ENCODE measurements at regions not wholly inside any gene's neighbourhood (a gene's known extent, or its start where the extent isn't known, plus 50 kb on each side); places are given as distances from the start of the nearest gene placed in this dataset.
"Not testable (repeated sequence)": the region's sequence is repeated elsewhere in the genome, so short reads cannot be mapped to it uniquely, and the experiment has no call there.

DNA sequence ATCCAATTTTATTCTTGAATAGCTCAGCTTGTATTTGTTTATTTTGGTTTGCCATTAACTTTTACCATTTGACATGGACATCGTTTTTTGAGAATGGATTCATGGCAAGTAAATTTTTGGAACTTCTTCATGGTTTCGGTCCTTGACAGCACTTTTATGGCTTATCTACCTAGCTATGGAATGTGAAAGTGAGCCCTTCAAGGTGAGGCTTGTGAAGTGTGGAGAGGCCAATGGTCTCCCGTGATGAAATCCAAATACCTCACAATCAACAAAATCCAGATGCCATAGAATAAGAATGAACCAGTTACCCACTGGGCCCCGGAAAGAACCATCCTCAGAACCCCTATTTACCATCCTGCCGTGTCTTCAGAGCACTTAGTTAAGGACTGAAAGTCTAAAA is 978.8 kb downstream of the FSCB start:
- no peak for DNase-seq

DNA sequence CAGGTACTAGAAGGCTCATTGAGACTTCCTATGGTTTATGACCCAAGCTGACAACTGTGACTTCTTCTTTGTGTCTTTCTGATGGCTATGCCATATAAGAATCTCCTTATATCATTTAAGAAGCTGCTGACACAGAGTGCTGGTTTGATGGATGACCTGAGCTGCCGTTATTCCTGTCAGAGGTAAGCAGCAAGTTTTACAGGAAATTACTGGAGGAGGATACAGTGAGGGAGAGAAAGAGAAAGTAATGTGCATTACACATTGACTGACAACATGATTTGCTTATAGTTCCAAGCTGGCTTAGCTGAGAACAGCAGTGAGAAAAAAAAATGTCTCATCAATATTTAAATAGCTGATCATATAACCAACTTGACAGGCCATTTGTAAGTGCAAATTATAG is 981.4 kb downstream of the FSCB start:
- no peak for DNase-seq

DNA sequence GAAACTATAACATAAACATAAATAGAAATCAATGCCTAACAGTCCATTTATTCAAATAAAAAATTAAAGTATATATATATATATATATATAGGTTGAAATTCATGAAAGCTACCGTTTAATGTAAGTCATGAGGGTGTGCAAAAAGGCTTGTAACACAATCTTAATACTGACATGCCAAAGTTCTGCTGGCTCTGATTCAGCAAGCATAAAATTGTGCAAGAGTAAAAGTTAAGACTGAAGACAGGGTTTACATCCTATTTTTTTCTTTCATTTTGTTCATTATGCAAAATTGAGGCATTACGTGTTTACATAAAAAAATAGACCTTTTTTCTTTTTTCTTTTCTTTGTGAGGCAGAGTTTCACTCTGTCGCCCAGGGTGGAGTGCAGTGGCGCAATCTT is 984.2 kb downstream of the FSCB start:
- DNase-seq, result no peak

DNA sequence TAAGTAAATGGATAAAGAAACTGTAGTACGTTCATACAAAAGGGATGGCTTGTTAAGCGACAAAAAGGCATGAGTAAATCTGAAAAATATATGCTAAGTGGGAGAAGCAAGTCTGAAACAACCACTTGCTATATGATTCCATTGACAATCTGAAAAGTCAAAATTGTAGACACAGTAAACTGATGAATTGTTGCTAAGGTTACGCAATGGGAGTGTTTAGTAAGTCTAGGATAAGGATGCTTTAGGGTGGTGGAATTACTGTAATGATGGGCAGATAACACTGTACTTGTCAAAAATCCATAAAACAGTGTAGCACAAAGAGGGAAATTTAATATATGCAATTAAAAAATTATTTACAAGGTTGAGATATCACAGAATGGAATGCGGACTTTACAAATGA is 984.9 kb downstream of the FSCB start:
- no peak for DNase-seq

DNA sequence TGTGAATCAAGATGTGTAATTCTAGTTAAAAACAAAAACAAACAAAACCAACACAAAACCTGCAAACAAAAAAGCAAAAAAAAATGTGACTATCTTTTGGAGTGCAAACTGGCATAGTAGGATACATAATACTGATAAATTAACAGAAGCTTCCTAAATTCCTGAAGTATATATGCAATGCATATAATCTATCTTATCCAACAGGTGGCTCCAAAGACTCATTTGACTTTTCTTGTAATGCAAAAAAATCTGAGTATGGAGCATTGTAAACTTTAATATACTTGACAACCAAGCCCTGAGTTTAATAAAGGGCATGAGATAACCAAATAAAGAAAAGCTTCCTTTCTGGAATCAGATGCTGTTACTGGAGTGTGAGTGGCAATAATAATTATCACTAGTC is 1003.6 kb downstream of the FSCB start:
- no peak for DNase-seq

DNA sequence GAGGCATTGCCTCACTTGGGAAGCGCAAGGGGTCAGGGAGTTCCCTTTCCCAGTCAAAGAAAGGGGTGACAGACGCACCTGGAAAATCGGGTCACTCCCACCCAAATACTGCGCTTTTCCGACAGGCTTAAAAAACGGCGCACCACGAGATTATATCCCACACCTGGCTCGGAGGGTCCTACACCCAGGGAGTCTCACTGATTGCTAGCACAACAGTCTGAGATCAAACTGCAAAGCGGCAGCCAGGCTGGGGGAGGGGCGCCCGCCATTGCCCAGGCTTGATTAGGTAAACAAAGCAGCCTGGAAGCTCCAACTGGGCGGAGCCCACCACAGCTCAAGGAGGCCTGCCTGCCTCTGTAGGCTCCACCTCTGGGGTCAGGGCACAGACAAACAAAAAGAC is 1014.7 kb downstream of the FSCB start:
- DNase-seq, result not testable (repeated sequence)

DNA sequence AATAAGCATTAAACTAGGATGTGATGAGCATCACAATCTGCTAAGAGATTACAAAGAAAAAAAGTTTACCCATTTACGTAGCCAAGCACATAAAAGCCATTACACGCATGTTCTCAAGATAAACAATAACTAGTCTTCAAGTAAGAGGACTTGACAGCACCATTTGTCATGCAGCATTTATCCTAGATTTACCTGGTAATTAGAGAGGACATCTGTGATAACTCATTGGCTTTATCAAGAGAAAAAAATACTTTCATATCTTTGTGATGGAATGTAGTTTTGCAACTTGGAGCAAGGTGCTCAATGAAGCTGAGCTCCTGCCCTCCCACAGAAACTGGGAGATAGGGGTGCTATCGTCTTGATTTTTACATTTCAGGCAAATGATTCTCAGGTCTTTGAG is 1023.7 kb downstream of the FSCB start:
- no peak for DNase-seq

DNA sequence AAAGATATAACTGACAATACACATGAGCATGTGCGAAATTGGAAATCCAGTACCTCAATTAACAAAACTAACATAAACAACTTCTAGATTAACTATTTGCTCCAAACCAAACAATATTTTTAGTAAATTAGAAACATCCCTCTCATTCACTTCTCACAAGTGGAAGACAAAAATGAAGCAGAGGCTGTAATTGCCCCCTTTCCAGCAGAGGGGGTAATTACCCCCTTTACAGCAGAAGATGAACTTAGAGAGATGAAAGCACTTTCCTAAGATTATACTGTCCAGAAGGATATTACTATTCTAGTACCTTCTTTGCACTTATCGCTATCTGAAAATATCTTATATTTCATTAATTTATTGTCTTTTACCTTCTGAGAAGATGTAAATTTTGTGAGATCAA is 1025.2 kb downstream of the FSCB start:
- DNase-seq, result no peak

DNA sequence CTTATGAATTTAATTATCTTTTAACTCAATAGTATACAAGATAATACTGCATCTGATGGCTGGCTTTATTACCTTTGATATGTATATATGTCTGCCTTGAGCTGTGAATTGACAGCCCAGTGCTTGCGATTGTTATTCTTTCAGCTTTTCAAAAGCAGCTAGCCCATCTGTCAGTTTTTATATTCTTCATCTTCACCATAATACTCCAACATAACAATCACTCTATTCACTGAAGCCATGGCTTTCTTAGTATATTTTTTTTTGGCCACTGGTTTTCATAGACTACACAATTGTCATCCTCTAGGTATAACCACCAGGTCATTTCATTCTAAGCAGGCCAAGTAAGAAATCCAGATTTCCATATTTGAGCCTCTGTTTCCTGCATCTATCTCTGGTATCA is 1026.1 kb downstream of the FSCB start:
- DNase-seq, result no peak

DNA sequence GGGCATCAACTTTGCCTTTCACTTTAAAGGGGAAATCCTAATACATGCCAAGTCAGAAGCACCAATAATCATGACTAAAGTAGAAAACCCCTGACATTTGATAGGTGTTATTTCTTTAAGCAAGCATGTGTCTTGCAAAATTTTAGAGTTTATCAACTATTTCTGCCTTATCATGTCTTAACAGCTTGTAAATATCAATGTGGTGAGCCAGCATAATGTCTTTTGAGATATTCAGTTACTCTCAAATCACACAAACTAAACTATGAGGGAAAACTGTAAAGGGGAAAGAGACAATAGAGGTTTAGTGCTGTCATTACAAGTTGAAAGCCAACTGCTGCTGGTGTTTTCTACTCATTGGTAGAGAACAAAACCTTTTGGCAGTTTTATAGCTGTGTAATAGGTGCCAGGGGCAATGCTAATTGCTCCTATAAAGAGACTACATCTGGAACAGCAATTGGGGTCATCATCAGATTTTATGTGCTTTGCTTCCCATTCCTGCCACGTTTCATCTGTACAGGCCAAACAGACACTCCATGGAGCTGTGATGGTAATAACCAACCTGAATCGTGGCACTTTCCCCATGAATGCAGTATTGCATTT is 1027.4 kb downstream of the FSCB start:
- DNase-seq, result peak; percentile 72

DNA sequence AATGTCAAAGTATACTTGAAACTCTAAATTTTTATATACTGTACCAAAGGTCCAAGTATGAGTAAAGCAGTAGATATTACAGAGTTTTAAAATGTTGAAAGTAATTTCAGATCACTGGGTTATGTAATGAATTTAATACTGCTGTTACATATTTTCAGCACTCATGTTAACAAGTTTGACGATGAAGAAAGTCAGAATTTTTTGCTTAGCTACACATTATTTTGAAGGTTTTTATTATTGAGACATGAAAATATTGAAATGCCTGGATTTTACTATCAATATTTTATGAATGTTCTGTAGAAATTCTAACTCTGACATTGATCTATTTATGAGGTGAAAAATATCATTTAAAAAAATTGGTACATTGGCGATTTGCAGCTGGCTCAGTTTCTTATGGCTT is 1030.3 kb downstream of the FSCB start:
- DNase-seq, result no peak

DNA sequence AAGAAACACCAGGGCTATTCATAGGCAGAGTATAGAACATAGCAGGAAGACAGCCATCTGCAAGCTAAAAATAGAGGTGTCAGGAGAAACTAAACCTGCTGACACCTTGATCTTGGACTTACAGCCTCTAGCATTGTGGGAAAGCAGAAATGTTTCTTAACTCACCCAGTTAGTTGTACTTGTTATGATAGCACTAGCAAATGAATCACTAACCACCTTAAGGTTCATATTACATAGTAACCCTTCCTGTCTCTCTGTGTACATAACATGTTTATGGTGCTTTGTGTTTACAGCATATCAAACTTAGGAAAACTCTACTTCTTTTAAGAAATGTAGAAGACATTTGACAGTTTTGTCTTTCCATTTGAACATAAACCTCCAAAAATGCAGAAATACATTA is 1031.3 kb downstream of the FSCB start:
- DNase-seq, result no peak

DNA sequence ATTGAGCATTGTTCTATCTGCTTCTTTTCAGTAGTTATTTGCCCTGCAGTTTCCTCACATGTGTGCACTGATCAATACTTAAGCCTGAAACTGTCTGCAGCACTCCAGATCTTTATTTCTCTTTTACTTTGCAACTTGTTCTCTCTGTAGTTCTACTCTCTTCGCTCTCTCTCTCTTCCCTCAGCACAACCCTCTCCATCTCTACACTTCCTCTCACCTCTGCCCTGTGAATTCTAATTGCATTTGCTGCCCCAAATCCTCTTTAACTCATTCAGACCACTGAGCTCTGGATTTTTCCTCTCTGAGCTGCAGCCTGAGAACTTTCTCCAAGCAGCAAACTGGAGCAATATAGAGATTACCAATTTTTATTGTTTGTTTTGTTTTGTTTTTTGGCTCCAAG is 1035.5 kb downstream of the FSCB start:
- no peak for DNase-seq

DNA sequence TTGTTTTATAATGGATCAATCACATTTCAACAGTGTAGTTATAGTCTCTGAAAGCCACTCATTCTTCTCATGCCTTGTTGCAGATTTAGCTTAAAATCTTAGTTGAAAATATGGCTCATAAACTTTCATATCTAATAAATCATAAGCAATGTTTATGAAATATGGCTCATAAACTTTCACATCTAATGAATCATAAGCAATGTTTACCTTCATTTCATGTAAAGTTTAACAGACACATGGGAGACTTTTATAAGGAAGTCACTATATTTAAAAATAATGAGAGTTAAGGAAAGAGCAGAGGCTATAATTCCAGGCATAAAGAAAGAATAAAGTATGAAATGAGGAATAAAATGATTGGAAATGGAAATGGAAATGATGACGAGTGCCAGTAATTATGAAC is 1042.1 kb downstream of the FSCB start:
- no peak for DNase-seq

DNA sequence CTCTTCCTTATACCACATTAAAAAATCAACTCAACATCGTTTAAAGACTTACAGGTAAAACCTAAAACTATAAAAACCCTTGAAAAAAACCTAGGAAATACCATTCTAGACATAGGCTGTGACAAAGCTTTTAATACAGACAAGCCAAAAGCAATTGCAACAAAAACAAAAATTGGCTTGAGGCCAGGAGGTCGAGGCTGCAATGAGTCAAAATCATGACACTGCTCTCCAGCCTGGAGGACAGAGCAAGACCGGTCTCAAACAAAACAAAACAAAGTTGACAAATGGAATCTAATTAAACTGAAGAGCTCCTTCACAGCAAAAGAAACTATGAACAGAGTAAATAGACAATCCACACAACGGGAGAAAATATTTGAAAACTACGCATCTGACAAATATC is 1057.8 kb downstream of the FSCB start:
- peak; percentile 20 for DNase-seq

DNA sequence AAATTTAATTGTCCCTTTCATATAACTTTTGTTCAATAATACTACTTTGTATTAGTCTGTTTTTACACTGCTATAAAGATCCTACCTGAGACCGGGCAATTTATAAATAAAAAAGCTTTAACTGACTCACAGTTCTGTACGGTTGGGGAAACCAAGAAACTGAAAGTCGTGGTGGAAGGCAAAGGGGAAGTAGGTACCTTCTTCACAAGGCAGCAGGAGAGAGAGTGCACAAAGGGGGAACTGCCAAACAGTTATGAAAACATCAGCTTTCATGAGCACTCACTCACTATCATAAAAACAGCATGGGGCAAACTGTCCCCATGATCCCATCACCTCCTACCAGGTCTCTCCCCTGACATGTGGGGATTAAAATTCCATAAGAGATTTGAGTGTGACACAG is 1069.0 kb downstream of the FSCB start:
- no peak for DNase-seq

DNA sequence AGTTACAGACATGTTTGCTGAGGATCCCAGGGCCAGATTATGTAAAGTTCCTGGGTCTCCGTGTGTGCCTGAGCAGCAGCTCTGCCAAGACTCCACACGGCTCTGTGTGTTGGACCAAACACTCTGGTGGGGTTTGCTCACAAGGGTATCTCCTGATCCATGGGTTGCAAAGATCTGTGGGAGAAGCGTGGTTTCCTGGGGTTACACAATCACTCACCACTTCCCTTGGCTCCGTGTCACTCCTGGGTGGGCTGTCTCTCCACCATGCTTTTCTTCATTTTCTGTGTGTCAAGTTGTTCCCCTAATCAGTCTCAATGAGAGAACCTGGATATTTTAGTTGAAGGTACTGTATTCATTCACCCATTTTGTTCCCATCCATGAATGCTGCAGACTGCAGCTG is 1088.8 kb downstream of the FSCB start:
- DNase-seq, result no peak

DNA sequence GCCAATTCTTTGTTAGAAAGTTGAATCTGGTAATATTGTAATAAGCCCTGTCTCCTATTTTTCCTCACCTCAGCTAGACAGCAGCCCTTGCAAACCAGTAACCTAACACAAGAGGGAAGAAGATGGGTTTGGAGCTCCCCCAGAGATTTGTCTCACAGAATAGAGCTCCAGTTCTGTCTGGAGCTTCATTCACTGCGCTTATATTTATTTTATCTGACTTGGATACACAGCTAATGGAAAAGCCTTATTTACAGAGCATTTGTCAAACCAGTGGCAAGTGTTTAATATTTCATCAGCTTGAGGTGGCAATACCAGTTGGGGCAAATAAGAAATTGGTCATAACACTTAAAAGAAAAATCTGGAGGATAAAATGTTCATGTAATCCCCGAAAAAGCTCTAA is 1094.0 kb downstream of the FSCB start:
- no peak for DNase-seq

DNA sequence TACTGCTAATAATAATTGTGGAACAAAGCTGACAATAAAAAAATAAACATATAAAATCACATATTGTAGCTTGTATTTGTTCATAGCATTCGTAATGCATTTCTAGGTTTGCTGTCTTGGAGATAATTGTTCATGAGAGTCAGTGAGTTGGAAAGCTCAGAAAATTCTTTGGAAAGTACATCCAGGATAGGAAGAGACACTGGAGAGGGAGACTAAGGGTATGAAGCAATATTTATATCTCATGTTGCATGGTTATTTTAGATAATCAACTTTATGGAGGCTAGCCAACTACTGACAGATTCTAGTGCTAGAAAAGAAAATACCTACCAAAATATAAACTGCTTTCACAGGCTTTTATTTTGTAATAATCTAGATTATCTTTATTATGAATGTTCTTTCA is 1095.2 kb downstream of the FSCB start:
- no peak for DNase-seq

DNA sequence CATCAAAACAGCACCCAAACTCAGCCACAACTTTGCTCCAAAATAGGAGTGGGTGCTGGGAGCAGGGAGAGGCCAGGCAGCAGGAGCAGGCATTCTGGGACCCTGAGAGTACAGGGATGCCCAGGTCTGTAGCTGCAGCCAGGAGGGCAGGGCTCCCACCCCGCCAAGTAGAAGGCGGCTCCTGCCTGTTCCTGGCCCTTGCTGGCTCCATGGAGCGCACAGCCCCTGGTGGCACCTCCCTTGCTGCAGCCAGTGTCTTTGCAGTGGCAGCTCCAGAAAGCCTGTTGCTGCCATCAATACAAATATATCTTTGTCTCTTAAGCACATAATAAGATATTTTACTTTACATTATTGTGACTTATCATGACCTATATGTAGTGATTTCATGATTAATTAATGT is 1096.5 kb downstream of the FSCB start:
- no peak for DNase-seq

DNA sequence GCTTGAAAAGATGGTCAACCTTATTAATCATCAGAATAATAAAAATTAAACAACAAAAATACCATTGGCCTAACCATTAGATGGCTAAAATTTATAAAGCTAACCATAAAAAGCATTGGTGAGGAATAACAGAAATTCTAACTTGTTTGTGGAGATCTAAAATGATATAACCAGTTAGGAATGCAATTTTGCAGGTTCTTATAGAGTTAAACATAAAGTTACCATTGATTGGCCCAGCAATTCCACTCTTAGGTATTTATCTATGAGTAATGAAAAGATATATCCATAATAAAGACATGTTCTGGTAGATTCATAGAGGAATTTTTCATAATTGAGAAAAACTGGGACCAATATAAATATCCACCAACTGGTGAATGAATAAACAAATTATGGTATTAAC is 1098.6 kb downstream of the FSCB start:
- DNase-seq, result no peak

DNA sequence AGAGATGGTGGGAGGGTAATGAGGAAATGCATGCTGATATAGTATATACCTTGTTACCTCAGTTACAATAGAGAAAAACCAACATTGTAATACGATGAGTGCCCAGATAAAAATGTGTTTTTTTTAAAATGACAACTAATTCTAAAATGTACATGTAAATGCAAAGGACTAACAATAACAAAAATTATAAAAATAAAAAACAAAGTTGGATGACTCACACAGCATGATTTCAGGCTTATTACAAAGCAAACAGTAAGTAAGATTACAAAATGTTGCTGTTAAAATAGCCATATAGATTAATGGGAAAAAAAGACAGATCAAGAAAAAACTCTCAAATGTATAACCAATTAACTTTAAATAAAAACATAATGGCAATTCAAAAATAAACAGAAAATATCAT is 1099.4 kb downstream of the FSCB start:
- DNase-seq, result no peak

DNA sequence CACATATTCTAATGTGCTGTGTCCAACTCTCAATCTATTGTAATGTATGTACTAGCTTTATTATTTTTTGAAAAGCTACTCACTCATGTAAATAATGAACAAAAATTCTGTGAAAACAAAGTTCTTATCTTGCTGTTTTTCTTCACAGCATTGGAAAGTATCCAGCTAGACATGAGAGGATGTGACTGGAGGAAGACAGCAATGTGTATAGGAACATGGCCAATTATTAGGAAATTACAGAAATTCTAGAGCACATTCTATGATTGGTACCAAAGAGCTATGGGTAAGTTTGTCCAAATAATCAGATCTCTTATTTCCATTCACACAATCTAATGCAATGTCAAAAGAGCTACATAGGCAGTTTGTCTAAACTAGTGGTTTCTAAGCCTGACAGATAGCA is 1100.2 kb downstream of the FSCB start:
- no peak for DNase-seq

DNA sequence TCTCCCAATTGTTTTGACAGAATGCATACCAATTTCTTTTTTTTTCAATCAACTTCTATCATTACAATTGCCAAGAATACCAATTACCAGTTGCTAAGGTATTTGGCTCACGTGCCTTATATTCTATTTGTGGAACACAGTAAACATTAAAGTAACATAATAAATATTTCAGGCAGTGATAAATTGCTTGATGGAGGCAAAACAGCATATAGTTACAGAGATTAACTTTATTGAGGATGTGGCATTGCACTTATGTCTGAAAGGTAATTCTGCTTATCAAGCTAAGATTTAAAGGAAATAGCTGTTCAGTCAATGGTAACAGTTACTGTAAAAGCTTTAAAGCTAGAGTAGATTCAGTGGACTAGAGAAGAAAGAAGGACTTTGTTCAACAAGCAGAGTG is 1107.8 kb downstream of the FSCB start:
- DNase-seq, result no peak

DNA sequence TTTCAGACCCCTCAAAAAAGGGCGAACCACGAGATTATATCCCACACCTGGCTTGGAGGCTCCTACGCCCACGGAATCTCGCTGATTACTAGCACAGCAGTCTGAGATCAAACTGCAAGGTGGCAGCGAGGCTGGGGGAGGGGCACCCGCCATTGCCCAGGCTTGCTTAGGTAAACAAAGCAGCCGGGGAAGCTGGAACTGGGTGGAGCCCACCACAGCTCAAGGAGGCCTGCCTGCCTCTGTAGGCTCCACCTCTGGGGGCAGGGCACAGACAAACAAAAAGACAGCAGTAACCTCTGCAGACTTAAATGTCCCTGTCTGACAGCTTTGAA is 1136.6 kb downstream of the FSCB start:
- DNase-seq, result not testable (repeated sequence)
